OCI-LY7 (cell line): ENCODE measurements at regions not wholly inside any gene's neighbourhood (a gene's known extent, or its start where the extent isn't known, plus 50 kb on each side); places are given as distances from the start of the nearest gene placed in this dataset.

ENCODE experiments used
- BruUV-seq: library from RNA; stranded (reverse); fragments of 400-500 nt; replicated peaks from 2 replicates; lab custom pipeline; 2021; lab: Mats Ljungman, UMichigan
- CTCF ChIA-PET: fragments of 300-600 bp; sonication (Branson Sonifier 250); formaldehyde crosslinking; loops from one replicate; lab custom pipeline; 2022; ENCODE audit warnings: antibody characterized with exemption; ENCODE audit not compliant: unreplicated experiment; lab: Charles Lee
- POLR2A ChIA-PET: fragments of 300-600 bp; sonication (Branson Sonifier 250); formaldehyde crosslinking; loops from one replicate; lab custom pipeline; 2022; ENCODE audit warnings: antibody characterized with exemption; lab: Charles Lee
- DNase-seq: peaks from one replicate; pipeline ENCODE4 v3.0.0-alpha.2; 2015; ENCODE audit warnings: low spot score
- H2AFZ ChIP-seq: fragments of 200-600 bp; sonication (generic), shearing (Covaris generic); 2 replicates; pipeline ENCODE4 v1.6.1; 2014; ENCODE audit warnings: mild to moderate bottlenecking, antibody characterized with exemption, low read length, moderate library complexity
- H3K27ac ChIP-seq: fragments of 200-600 bp; sonication (generic); 2 replicates; pipeline ENCODE4 v1.5.1; 2014; ENCODE audit warnings: mixed run types, low read depth, mild to moderate bottlenecking, moderate library complexity, low read length, inconsistent platforms; ENCODE audit not compliant: poor library complexity, severe bottlenecking
- H3K36me3 ChIP-seq: fragments of 200-600 bp; sonication (generic); 2 replicates; pipeline ENCODE4 v1.6.1; 2014; ENCODE audit warnings: mild to moderate bottlenecking, antibody characterized with exemption, low read length, moderate library complexity, mixed read lengths; ENCODE audit not compliant: insufficient read depth
- H3K4me1 ChIP-seq: fragments of 200-600 bp; sonication (generic); 2 replicates; pipeline ENCODE4 v1.5.1; 2014; ENCODE audit warnings: mild to moderate bottlenecking, low read length; ENCODE audit not compliant: insufficient read depth, poor library complexity, severe bottlenecking
- H3K4me2 ChIP-seq: fragments of 200-600 bp; sonication (generic); 2 replicates; pipeline ENCODE4 v1.6.1; 2014; ENCODE audit warnings: mild to moderate bottlenecking, low read length
- H3K4me3 ChIP-seq: fragments of 200-600 bp; sonication (generic); 2 replicates; pipeline ENCODE4 v1.5.1; 2014; ENCODE audit warnings: mild to moderate bottlenecking, low read depth, low read length; ENCODE audit not compliant: poor library complexity, severe bottlenecking
- H3K79me2 ChIP-seq: fragments of 200-600 bp; sonication (generic); 2 replicates; pipeline ENCODE4 v1.6.1; 2016; ENCODE audit warnings: low read depth, mild to moderate bottlenecking, low read length, moderate library complexity, mixed read lengths; ENCODE audit not compliant: insufficient read depth
- H3K9me2 ChIP-seq: fragments of 200-600 bp; sonication (generic); 2 replicates; pipeline ENCODE4 v1.6.1; 2016; ENCODE audit warnings: mild to moderate bottlenecking, low read length, mixed read lengths; ENCODE audit not compliant: insufficient read depth
- H3K9me3 ChIP-seq: fragments of 200-600 bp; sonication (generic); 2 replicates; pipeline ENCODE4 v1.6.1; 2014; ENCODE audit warnings: mild to moderate bottlenecking, mixed run types, low read length, mixed read lengths
- H4K20me1 ChIP-seq: fragments of 200-600 bp; sonication (generic); 2 replicates; pipeline ENCODE4 v1.6.1; 2014; ENCODE audit warnings: mild to moderate bottlenecking, antibody characterized with exemption, low read length, moderate library complexity, mixed read lengths; ENCODE audit not compliant: insufficient read depth
- EZH2phosphoT487 ChIP-seq: fragments of 200-600 bp; sonication (generic); IDR thresholded peaks from 2 replicates; pipeline ENCODE4 v1.6.1; 2018; ENCODE audit warnings: low read depth, borderline replicate concordance, mild to moderate bottlenecking, mixed run types, antibody characterized with exemption, low read length, moderate library complexity, mixed read lengths
- intact Hi-C: fragments of 100-400 bp; cut with micrococcal nuclease; formaldehyde crosslinking; loops from one replicate; pipeline ENCODE4 v1.10.0; 2022; ENCODE audit not compliant: unreplicated experiment
- TF ChIP-seq, protein P1 (sequence below): fragments of 200-600 bp; sonication (generic); conservative IDR thresholded peaks from 2 replicates; pipeline ENCODE4 v1.5.1; 2014; ENCODE audit warnings: mild to moderate bottlenecking, antibody characterized with exemption, low read length, moderate library complexity, mixed read lengths

DNA sequence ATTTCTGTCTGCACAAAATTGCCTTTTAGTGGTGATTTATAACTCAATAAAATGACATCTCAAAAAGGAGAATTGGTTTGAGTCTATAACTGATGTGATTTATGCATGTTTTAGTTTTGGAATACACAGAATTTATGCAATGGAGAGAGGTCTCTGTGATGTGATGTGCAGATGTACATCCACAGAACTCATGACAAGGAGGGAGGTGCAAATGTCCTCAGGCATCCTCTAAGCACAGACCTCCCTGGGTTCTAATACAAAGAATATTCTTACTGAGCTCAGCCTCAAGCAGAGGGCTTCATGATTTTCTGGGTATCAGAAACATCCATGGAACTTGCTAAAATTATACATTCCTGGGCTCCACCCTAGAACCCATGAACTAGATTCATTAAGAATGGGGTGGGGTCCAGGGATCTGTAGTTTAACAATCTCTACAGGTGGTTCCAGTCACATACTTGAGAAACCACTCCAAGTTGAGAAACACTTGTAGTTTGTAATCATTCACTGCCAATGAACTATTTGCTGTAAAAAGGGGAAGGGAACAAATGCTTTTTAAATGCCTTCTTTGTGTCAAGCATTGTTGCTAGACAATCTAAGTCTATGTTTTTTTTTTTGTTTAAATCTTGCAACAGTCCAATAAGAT, 60.2 kb upstream of the NEDD9 start:
- no peaks in the 10 kb centered on the region for H3K79me2 ChIP-seq
- H2AFZ ChIP-seq = no peak overlapping the region
- H3K9me2 ChIP-seq = no peaks in the 10 kb centered on the region
- H3K36me3 ChIP-seq = no peaks in the 10 kb centered on the region
- H3K4me1 ChIP-seq = no peaks in the 10 kb centered on the region
- CTCF ChIA-PET = no interaction called here
- intact Hi-C loops = no loop called here
- no peaks in the 10 kb centered on the region for H3K9me3 ChIP-seq
- no peak overlapping the region for H3K27ac ChIP-seq
- no peak overlapping the region for H3K4me2 ChIP-seq
- no peak overlapping the region for H3K4me3 ChIP-seq
- no TSS peak for BruUV-seq
- DNase-seq = no peak
- POLR2A ChIA-PET = interaction anchor here (1.3 kb wide), 1 partner anchor 8 kb away, joined by 4 read pairs; no protein-coding TSS in a partner anchor
- H4K20me1 ChIP-seq = no peaks in the 10 kb centered on the region
- no peak for TF ChIP-seq EZH2phosphoT487
- TF ChIP-seq, protein P1, sequence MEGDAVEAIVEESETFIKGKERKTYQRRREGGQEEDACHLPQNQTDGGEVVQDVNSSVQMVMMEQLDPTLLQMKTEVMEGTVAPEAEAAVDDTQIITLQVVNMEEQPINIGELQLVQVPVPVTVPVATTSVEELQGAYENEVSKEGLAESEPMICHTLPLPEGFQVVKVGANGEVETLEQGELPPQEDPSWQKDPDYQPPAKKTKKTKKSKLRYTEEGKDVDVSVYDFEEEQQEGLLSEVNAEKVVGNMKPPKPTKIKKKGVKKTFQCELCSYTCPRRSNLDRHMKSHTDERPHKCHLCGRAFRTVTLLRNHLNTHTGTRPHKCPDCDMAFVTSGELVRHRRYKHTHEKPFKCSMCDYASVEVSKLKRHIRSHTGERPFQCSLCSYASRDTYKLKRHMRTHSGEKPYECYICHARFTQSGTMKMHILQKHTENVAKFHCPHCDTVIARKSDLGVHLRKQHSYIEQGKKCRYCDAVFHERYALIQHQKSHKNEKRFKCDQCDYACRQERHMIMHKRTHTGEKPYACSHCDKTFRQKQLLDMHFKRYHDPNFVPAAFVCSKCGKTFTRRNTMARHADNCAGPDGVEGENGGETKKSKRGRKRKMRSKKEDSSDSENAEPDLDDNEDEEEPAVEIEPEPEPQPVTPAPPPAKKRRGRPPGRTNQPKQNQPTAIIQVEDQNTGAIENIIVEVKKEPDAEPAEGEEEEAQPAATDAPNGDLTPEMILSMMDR = no peak

GRCh38 chr6:11292091-11292490, 59.6 kb upstream of the NEDD9 start:
- Histone ChIP-seq H3K9me3 (no peaks in the 10 kb centered on the region), H2AFZ (no peak overlapping the region), H3K4me2 (no peak overlapping the region), H3K4me1 (no peaks in the 10 kb centered on the region), H3K79me2 (no peaks in the 10 kb centered on the region), H3K4me3 (no peak overlapping the region), H3K9me2 (no peaks in the 10 kb centered on the region), H4K20me1 (no peaks in the 10 kb centered on the region), H3K27ac (no peak overlapping the region), H3K36me3 (no peaks in the 10 kb centered on the region)
- BruUV-seq = no TSS peak
- CTCF ChIA-PET = no interaction called here
- intact Hi-C loops = no loop called here
- no peak for DNase-seq
- POLR2A ChIA-PET = interaction anchor here (0.8 kb wide), 1 partner anchor 38 kb away, joined by 3 read pairs; no protein-coding TSS in a partner anchor
- TF ChIP-seq EZH2phosphoT487 = no peak
- TF ChIP-seq, protein P1 = no peak

- Histone ChIP-seq H3K9me3 (no peaks in the 10 kb centered on the region), H4K20me1 (no peaks in the 10 kb centered on the region), H3K9me2 (no peaks in the 10 kb centered on the region), H3K36me3 (no peaks in the 10 kb centered on the region), H3K79me2 (no peaks in the 10 kb centered on the region), H2AFZ (no peak overlapping the region), H3K4me3 (no peak overlapping the region), H3K4me1 (no peaks in the 10 kb centered on the region), H3K27ac (no peak overlapping the region), H3K4me2 (no peak overlapping the region)
- intact Hi-C loops = no loop called here
- no TSS peak for BruUV-seq
- DNase-seq = no peak
- POLR2A ChIA-PET = interaction anchor here (0.8 kb wide), 1 partner anchor 39 kb away, joined by 3 read pairs; no protein-coding TSS in a partner anchor
- CTCF ChIA-PET = no interaction called here
- TF ChIP-seq EZH2phosphoT487 = no peak
- TF ChIP-seq, protein P1 = no peak
These were observed 59.1 kb upstream of the NEDD9 start for GRCh38 chr6:11291582-11291981.
